NB4 (cell line): ENCODE measurements at regions not wholly inside any gene's neighbourhood (a gene's known extent, or its start where the extent isn't known, plus 50 kb on each side); places are given as distances from the start of the nearest gene placed in this dataset.

ENCODE experiments used
- DNase-seq: peaks from one replicate; pipeline ENCODE4 v3.0.0; 2010; ENCODE audit warnings: low read depth
- H3K4me3 ChIP-seq: one replicate; pipeline ENCODE4 v1.5.1; 2011; ENCODE audit warnings: mild to moderate bottlenecking, low read depth, low read length, moderate library complexity
- CTCF ChIP-seq: IDR thresholded peaks from one replicate; pipeline ENCODE4 v1.5.1; 2012; ENCODE audit warnings: low read depth, low read length
- MAX ChIP-seq: IDR thresholded peaks from 2 replicates; pipeline ENCODE4 v1.6.1; 2011; ENCODE audit warnings: low read depth, low read length
- MYC ChIP-seq: IDR thresholded peaks from 2 replicates; pipeline ENCODE4 v1.6.1; 2011; ENCODE audit warnings: low read depth, low read length
- POLR2A ChIP-seq: IDR thresholded peaks from 2 replicates; pipeline ENCODE4 v1.6.1; 2011; ENCODE audit warnings: mild to moderate bottlenecking; ENCODE audit not compliant: insufficient read length; ENCODE audit errors: extremely low read depth

- TF ChIP-seq POLR2A (no peak), MAX (no peak), CTCF (no peak), MYC (no peak)
- DNase-seq, result no peak
These were observed 133.0 kb upstream of the ASTN2 start for GRCh38 chr9:117547904-117548303.

GRCh38 chr9:117546894-117547678 lies 132.2 kb upstream of the ASTN2 start:
- no peak overlapping the region for H3K4me3 ChIP-seq
- no peak for DNase-seq
- TF ChIP-seq MYC (no peak), CTCF (no peak), MAX (no peak), POLR2A (no peak)

More at GRCh38 chr9:117547904-117548303, 133.0 kb upstream of the ASTN2 start:
- no peak overlapping the region for H3K4me3 ChIP-seq

GRCh38 chr9:117545846-117546245 lies 131.0 kb upstream of the ASTN2 start:
- H3K4me3 ChIP-seq, result no peak overlapping the region
- TF ChIP-seq POLR2A, result no peak
- TF ChIP-seq MYC, result no peak
- no peak for TF ChIP-seq CTCF
- TF ChIP-seq MAX, result no peak
- no peak for DNase-seq

- TF ChIP-seq POLR2A, result no peak
- TF ChIP-seq MYC, result no peak
- no peak for TF ChIP-seq CTCF
- no peak for TF ChIP-seq MAX
- no peak overlapping the region for H3K4me3 ChIP-seq
- DNase-seq, result no peak
These were observed 128.2 kb upstream of the ASTN2 start for GRCh38 chr9:117543089-117543488.

GRCh38 chr9:117542021-117542420 lies 127.2 kb upstream of the ASTN2 start:
- no peak overlapping the region for H3K4me3 ChIP-seq
- TF ChIP-seq MAX, result no peak
- no peak for TF ChIP-seq CTCF
- TF ChIP-seq MYC, result no peak
- TF ChIP-seq POLR2A, result no peak
- no peak for DNase-seq
